ENCODE measurements at regions not wholly inside any gene's neighbourhood (a gene's known extent, or its start where the extent isn't known, plus 50 kb on each side); places are given as distances from the start of the nearest gene placed in this dataset.

- Histone ChIP-seq H3K9me3 (ENCODE audit: control insufficient read depth in 1 of 2, insufficient read depth in 1 of 2, low read length in 2 of 2) (no peaks in the 10 kb centered on the region), H3K4me1 (ENCODE audit: insufficient read depth, low read length) (no peaks in the 10 kb centered on the region), H3K27me3 (ENCODE audit: control insufficient read depth in 1 of 2, insufficient read depth in 2 of 2, low read length in 2 of 2) (no peaks in the 10 kb centered on the region), H3K27ac (ENCODE audit: low read depth in 1 of 2, low read length in 2 of 2) (no peak overlapping the region), H3K4me3 (ENCODE audit: low read length) (no peak overlapping the region), H3K36me3 (ENCODE audit: insufficient read depth, low read length) (no peaks in the 10 kb centered on the region)
- no peak overlapping the region for H3K4me3 Mint-ChIP-seq
- POLR2A ChIA-PET = interaction anchor here (1.1 kb wide), 1 partner anchor 18 kb away, joined by 5 read pairs; no protein-coding TSS in a partner anchor
- no peaks in the 10 kb centered on the region for H3K36me3 Mint-ChIP-seq (ENCODE audit: low read depth)
- CTCF ChIA-PET = no interaction called here
- intact Hi-C loops (cut with DNase I, micrococcal nuclease) = no loop called here
- DNase-seq = no peak
- H3K27ac Mint-ChIP-seq = no peak overlapping the region
- ATAC-seq (ENCODE audit: poor library complexity) = no peak
- no peaks in the 10 kb centered on the region for H3K9me3 Mint-ChIP-seq
- peaks cover under 1% of the 10 kb centered on the region for H3K27me3 Mint-ChIP-seq
- TF ChIP-seq CTCF (IDR thresholded peaks at IDR 0.05) = no peak
- no peaks in the 10 kb centered on the region for H3K4me1 Mint-ChIP-seq (ENCODE audit: low read depth)
Observed at GRCh38 chr10:123266971-123267370, 112.8 kb downstream of the BUB3 start.

GRCh38 chr10:123269017-123269552, 114.9 kb downstream of the BUB3 start:
- H3K9me3 Mint-ChIP-seq = no peaks in the 10 kb centered on the region
- POLR2A ChIA-PET = no interaction called here
- H3K27ac Mint-ChIP-seq = no peak overlapping the region

DNA sequence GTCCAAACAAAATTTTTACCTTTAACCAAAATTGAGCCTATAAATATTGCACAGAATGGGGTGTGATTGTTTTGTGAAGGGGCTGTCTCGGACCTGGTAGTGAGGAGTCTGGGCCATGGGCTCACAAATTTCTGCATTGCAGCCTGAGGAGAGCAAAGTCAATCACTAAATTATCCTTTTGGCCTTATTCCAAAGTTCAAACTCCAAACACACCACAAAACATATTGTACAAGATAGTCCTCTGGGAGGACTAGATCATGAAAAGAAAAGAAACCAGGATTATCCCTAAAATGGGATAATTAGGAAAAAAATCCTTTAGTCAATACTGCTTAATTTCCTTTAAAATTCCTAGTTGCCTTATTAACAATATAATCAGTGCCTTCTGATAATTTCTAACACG, 115.5 kb downstream of the BUB3 start:
- ATAC-seq (ENCODE audit: poor library complexity) = no peak
- Histone ChIP-seq H3K27me3 (ENCODE audit: control insufficient read depth in 1 of 2, insufficient read depth in 2 of 2, low read length in 2 of 2) (peaks cover 3 to 8% of the 10 kb centered on the region in 2 experiments), H3K4me1 (ENCODE audit: insufficient read depth, low read length) (no peaks in the 10 kb centered on the region), H3K36me3 (ENCODE audit: insufficient read depth, low read length) (no peaks in the 10 kb centered on the region), H3K27ac (ENCODE audit: low read depth in 1 of 2, low read length in 2 of 2) (no peak overlapping the region), H3K4me3 (ENCODE audit: low read length) (no peak overlapping the region), H3K9me3 (ENCODE audit: control insufficient read depth in 1 of 2, insufficient read depth in 1 of 2, low read length in 2 of 2) (no peaks in the 10 kb centered on the region)
- Mint-ChIP-seq H3K27me3 (peaks cover 25% of the 10 kb centered on the region), H3K4me1 (ENCODE audit: low read depth) (no peaks in the 10 kb centered on the region), H3K4me3 (no peak overlapping the region), H3K36me3 (ENCODE audit: low read depth) (no peaks in the 10 kb centered on the region), H3K27ac (no peak overlapping the region), H3K9me3 (no peaks in the 10 kb centered on the region)
- ChIA-PET POLR2A (no interaction called here), CTCF (no interaction called here)
- intact Hi-C loops (cut with DNase I, micrococcal nuclease) = loop anchor here (5.0 kb wide), 1 partner anchor 137 kb away; no protein-coding TSS in a partner anchor
- TF ChIP-seq CTCF (IDR thresholded peaks at IDR 0.05) = no peak
- DNase-seq = no peak

More at GRCh38 chr10:123269017-123269552, 114.9 kb downstream of the BUB3 start:
- Mint-ChIP-seq H3K4me3 (no peak overlapping the region), H3K4me1 (ENCODE audit: low read depth) (no peaks in the 10 kb centered on the region), H3K27me3 (peaks cover 19% of the 10 kb centered on the region), H3K36me3 (ENCODE audit: low read depth) (no peaks in the 10 kb centered on the region)
- Histone ChIP-seq H3K9me3 (ENCODE audit: control insufficient read depth in 1 of 2, insufficient read depth in 1 of 2, low read length in 2 of 2) (no peaks in the 10 kb centered on the region), H3K27me3 (ENCODE audit: control insufficient read depth in 1 of 2, insufficient read depth in 2 of 2, low read length in 2 of 2) (peaks cover 2 to 7% of the 10 kb centered on the region in 2 experiments), H3K4me1 (ENCODE audit: insufficient read depth, low read length) (no peaks in the 10 kb centered on the region), H3K36me3 (ENCODE audit: insufficient read depth, low read length) (no peaks in the 10 kb centered on the region), H3K4me3 (ENCODE audit: low read length) (no peak overlapping the region), H3K27ac (ENCODE audit: low read depth in 1 of 2, low read length in 2 of 2) (no peak overlapping the region)
- intact Hi-C loops (cut with DNase I, micrococcal nuclease) = no loop called here
- CTCF ChIA-PET = no interaction called here
- DNase-seq = no peak
- ATAC-seq (ENCODE audit: poor library complexity) = no peak
- no peak for TF ChIP-seq CTCF (IDR thresholded peaks at IDR 0.05)
